ENCODE measurements at regions not wholly inside any gene's neighbourhood (a gene's known extent, or its start where the extent isn't known, plus 50 kb on each side); places are given as distances from the start of the nearest gene placed in this dataset.

DNA sequence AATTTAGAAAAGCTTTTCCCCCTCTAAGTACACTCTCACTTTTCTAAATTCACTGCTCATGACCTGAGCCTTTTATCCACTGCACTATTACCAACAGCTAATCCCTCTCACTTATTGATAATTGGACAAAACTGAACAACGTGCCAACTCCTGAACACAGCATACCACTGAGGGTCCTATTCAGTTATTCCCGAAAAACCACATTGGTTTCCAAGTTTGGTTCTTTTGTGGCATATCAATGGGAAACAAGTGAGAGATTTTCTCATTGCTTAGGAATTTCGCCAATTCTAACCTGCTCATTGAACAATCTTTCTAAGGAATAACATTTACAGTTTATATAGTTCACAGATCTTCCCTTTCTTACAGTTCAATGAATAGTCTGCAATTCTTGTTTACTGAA is 977.4 kb downstream of the TMEM182 start:
- no peak overlapping the region for H3K9ac ChIP-seq (ENCODE audit: insufficient read depth, low read length)
- H3K27me3 ChIP-seq (ENCODE audit: control insufficient read depth, insufficient read depth, low read length), result no peaks in the 10 kb centered on the region
- H3K36me3 ChIP-seq (ENCODE audit: control insufficient read depth, insufficient read depth, low read length), result no peaks in the 10 kb centered on the region
- TF ChIP-seq, protein P1, sequence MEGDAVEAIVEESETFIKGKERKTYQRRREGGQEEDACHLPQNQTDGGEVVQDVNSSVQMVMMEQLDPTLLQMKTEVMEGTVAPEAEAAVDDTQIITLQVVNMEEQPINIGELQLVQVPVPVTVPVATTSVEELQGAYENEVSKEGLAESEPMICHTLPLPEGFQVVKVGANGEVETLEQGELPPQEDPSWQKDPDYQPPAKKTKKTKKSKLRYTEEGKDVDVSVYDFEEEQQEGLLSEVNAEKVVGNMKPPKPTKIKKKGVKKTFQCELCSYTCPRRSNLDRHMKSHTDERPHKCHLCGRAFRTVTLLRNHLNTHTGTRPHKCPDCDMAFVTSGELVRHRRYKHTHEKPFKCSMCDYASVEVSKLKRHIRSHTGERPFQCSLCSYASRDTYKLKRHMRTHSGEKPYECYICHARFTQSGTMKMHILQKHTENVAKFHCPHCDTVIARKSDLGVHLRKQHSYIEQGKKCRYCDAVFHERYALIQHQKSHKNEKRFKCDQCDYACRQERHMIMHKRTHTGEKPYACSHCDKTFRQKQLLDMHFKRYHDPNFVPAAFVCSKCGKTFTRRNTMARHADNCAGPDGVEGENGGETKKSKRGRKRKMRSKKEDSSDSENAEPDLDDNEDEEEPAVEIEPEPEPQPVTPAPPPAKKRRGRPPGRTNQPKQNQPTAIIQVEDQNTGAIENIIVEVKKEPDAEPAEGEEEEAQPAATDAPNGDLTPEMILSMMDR (conservative IDR thresholded peaks at IDR 0.05 in 1 of 2, IDR thresholded peaks at IDR 0.05 in 1 of 2; ENCODE audit: low read depth in 1 of 2, low read length in 2 of 2), result no peak
- no peak for TF ChIP-seq EZH2 (IDR thresholded peaks at IDR 0.05; ENCODE audit: low read length, missing control alignments)
- no peaks in the 10 kb centered on the region for H3K79me2 ChIP-seq (ENCODE audit: control insufficient read depth, insufficient read depth, low read length)
- no peak overlapping the region for H3K4me2 ChIP-seq (ENCODE audit: extremely low read depth, insufficient read depth, low read length)
- H3K9me3 ChIP-seq (ENCODE audit: control insufficient read depth, insufficient read depth, low read depth, low read length), result no peaks in the 10 kb centered on the region
- H3K4me1 ChIP-seq (ENCODE audit: control insufficient read depth, extremely low read depth, insufficient read depth, low read length), result no peaks in the 10 kb centered on the region
- DNase-seq (ENCODE audit: low read depth in 2 of 2), result peak in 1 of 2 donors; percentile 1
- H3K27ac ChIP-seq (ENCODE audit: insufficient read depth, low read length), result no peak overlapping the region
- no peaks in the 10 kb centered on the region for H4K20me1 ChIP-seq (ENCODE audit: control insufficient read depth, extremely low read depth, insufficient read depth, low read length)
- no peak overlapping the region for H3K4me3 ChIP-seq (replicated peaks in 1 of 4; ENCODE audit: control extremely low read depth in 1 of 4, insufficient read depth in 1 of 4, low read depth in 3 of 4, low read length in 4 of 4)
- H2AFZ ChIP-seq (ENCODE audit: low read length), result no peak overlapping the region

DNA sequence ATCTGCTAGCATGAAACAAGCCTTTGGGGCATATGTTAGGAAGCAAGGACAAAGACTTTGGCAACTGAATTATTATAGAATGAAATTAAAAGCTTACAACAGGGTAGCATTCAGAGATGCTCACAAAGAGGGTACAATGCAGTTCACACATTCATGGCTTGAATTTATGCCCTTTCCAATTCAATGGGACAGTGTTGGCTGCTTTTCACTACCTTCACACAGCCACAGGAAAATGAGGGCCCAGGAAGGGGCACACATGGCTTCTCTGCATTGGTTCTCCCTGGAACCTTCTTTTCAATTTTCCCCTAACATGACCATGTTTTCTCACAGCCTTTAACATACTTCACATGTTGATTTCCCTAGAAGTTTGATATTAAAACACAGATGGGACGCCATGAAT is 978.1 kb downstream of the TMEM182 start:
- no peak overlapping the region for H3K9ac ChIP-seq (ENCODE audit: insufficient read depth, low read length)
- no peaks in the 10 kb centered on the region for H3K36me3 ChIP-seq (ENCODE audit: control insufficient read depth, insufficient read depth, low read length)
- no peak overlapping the region for H2AFZ ChIP-seq (ENCODE audit: low read length)
- no peak overlapping the region for H3K4me2 ChIP-seq (ENCODE audit: extremely low read depth, insufficient read depth, low read length)
- no peaks in the 10 kb centered on the region for H3K4me1 ChIP-seq (ENCODE audit: control insufficient read depth, extremely low read depth, insufficient read depth, low read length)
- no peak overlapping the region for H3K27ac ChIP-seq (ENCODE audit: insufficient read depth, low read length)
- no peak overlapping the region for H3K4me3 ChIP-seq (replicated peaks in 1 of 4; ENCODE audit: control extremely low read depth in 1 of 4, insufficient read depth in 1 of 4, low read depth in 3 of 4, low read length in 4 of 4)
- H3K9me3 ChIP-seq (ENCODE audit: control insufficient read depth, insufficient read depth, low read depth, low read length), result no peaks in the 10 kb centered on the region
- DNase-seq (ENCODE audit: low read depth in 2 of 2), result no peak
- H4K20me1 ChIP-seq (ENCODE audit: control insufficient read depth, extremely low read depth, insufficient read depth, low read length), result no peaks in the 10 kb centered on the region
- TF ChIP-seq, protein P1 (conservative IDR thresholded peaks at IDR 0.05 in 1 of 2, IDR thresholded peaks at IDR 0.05 in 1 of 2; ENCODE audit: low read depth in 1 of 2, low read length in 2 of 2), result no peak
- no peak for TF ChIP-seq EZH2 (IDR thresholded peaks at IDR 0.05; ENCODE audit: low read length, missing control alignments)
- H3K79me2 ChIP-seq (ENCODE audit: control insufficient read depth, insufficient read depth, low read length), result no peaks in the 10 kb centered on the region
- no peaks in the 10 kb centered on the region for H3K27me3 ChIP-seq (ENCODE audit: control insufficient read depth, insufficient read depth, low read length)

DNA sequence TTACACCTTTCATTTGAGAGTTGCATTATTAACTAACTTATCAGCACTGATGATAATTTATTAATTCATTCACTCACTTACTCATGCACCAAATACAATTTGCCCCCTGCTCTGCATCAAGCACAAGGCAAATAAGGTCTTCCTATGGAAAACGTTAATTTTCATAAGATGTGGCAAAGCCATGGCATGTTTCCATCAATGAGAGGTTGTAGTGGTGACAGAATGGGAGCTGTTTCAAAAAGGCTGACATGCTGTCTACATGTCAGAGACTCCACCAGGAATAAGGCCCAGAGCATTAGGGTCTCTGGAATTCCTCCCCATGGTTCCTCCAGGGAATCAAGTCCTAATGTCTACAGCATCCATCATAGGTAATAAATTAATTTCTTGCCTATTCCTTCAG is 978.8 kb downstream of the TMEM182 start:
- H3K4me2 ChIP-seq (ENCODE audit: extremely low read depth, insufficient read depth, low read length), result no peak overlapping the region
- TF ChIP-seq, protein P1 (conservative IDR thresholded peaks at IDR 0.05 in 1 of 2, IDR thresholded peaks at IDR 0.05 in 1 of 2; ENCODE audit: low read depth in 1 of 2, low read length in 2 of 2), result no peak
- TF ChIP-seq EZH2 (IDR thresholded peaks at IDR 0.05; ENCODE audit: low read length, missing control alignments), result no peak
- H3K79me2 ChIP-seq (ENCODE audit: control insufficient read depth, insufficient read depth, low read length), result no peaks in the 10 kb centered on the region
- H2AFZ ChIP-seq (ENCODE audit: low read length), result no peak overlapping the region
- H3K27me3 ChIP-seq (ENCODE audit: control insufficient read depth, insufficient read depth, low read length), result no peaks in the 10 kb centered on the region
- no peak overlapping the region for H3K9ac ChIP-seq (ENCODE audit: insufficient read depth, low read length)
- no peak overlapping the region for H3K4me3 ChIP-seq (replicated peaks in 1 of 4; ENCODE audit: control extremely low read depth in 1 of 4, insufficient read depth in 1 of 4, low read depth in 3 of 4, low read length in 4 of 4)
- H3K4me1 ChIP-seq (ENCODE audit: control insufficient read depth, extremely low read depth, insufficient read depth, low read length), result no peaks in the 10 kb centered on the region
- H4K20me1 ChIP-seq (ENCODE audit: control insufficient read depth, extremely low read depth, insufficient read depth, low read length), result no peaks in the 10 kb centered on the region
- no peak overlapping the region for H3K27ac ChIP-seq (ENCODE audit: insufficient read depth, low read length)
- H3K36me3 ChIP-seq (ENCODE audit: control insufficient read depth, insufficient read depth, low read length), result no peaks in the 10 kb centered on the region
- H3K9me3 ChIP-seq (ENCODE audit: control insufficient read depth, insufficient read depth, low read depth, low read length), result no peaks in the 10 kb centered on the region
- DNase-seq (ENCODE audit: low read depth in 2 of 2), result no peak

Data from fibroblast of lung (primary cell).